Psoas muscle (tissue), 7 donors: ENCODE measurements at regions not wholly inside any gene's neighbourhood (a gene's known extent, or its start where the extent isn't known, plus 50 kb on each side); places are given as distances from the start of the nearest gene placed in this dataset.

ENCODE experiments used
- ATAC-seq, 4 donors: fragments of 200-7000 bp; cut with Tn5 transposase; one replicate each; pipeline ENCODE4 v1.9.1; 2020; ENCODE audit warnings: moderate library complexity in 3 of 4, mild to moderate bottlenecking in 2 of 4
- DNase-seq, 2 donors: peaks; one replicate each; pipeline ENCODE4 v3.0.0-alpha.2; 2020
- H3K27ac ChIP-seq: fragments of 200-600 bp; one replicate; pipeline ENCODE4 v1.8.0; 2022
- H3K27me3 ChIP-seq, 3 donors: fragments of 200-600 bp in 1 of 3; one replicate each; pipeline versions ENCODE4 v1.6.1 to v1.8.0; 2013 to 2022; ENCODE audit warnings: low read length in 2 of 3, mild to moderate bottlenecking in 2 of 3, moderate library complexity in 1 of 3; ENCODE audit not compliant: insufficient read depth in 3 of 3
- H3K36me3 ChIP-seq, 2 donors: fragments of 200-600 bp in 1 of 2; one replicate each; pipeline versions ENCODE4 v1.6.1 to v1.8.0; 2013 to 2022; ENCODE audit warnings: low read depth in 1 of 2, mild to moderate bottlenecking in 1 of 2, moderate library complexity in 1 of 2; ENCODE audit not compliant: insufficient read depth in 1 of 2
- H3K4me1 ChIP-seq: fragments of 200-600 bp; one replicate; pipeline ENCODE4 v1.8.0; 2022
- H3K4me3 ChIP-seq: fragments of 200-600 bp; one replicate; pipeline ENCODE4 v1.8.0; 2022; ENCODE audit warnings: mild to moderate bottlenecking
- H3K9me3 ChIP-seq: fragments of 200-600 bp; one replicate; pipeline ENCODE4 v1.8.0; 2022
- WGBS, 3 donors: extraction: QIAGEN DNeasy Blood & Tissue Kit; methylation state at CpG; one replicate each; pipeline versions ENCODE4 v1.1.6 to v1.1.7; 2013; 5-methylcytosine and 5-hydroxymethylcytosine counted together
- intact Hi-C, 2 donors: fragments of 100-400 bp; cut with DNase I; formaldehyde crosslinking; loops; one replicate each; pipeline versions ENCODE4 v1.11.0 to v1.14.2; 2022
- TF ChIP-seq, protein P1 (sequence below): fragments of 200-600 bp; IDR thresholded peaks from one replicate; pipeline ENCODE4 v1.8.0; 2022; ENCODE audit warnings: antibody characterized with exemption
- donor health status: healthy with polysubstance abuse.
- donor health status: DM: no; HTN: no; CAD: no; lungs with moderate emphysema.
- donor health status: Bipolar disorder and iron deficiency.
- donor health status: healthy.
- donor health status: DM: yes; HTN: yes; CAD: no.
- donor health status: DM: no; HTN: no; CAD: no.
- donor health status: DM: yes; HTN: yes; CAD: no.

DNA sequence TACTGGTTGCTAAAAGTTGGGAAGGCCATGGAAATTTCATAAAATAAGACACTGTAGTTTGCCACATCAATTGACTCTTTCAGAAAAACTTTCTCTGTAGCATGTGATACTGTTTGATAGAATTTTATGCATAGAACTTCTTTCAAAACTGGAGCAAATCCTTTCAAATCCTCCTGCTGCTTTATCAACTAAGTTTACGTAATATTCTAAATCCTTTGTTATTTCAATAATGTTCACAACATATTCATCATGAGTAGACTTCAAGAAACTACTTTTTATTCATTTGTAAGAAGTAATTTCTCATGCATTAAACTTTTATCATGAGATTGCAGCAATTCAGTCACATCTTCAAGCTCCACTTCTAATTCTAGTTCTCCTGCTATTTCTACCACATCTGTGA, 199.3 kb downstream of the PCDH18 start:
- no peaks in the 10 kb centered on the region for H3K27me3 ChIP-seq
- intact Hi-C loops, result no loop called here
- no peaks in the 10 kb centered on the region for H3K36me3 ChIP-seq
- WGBS, 3 donors, result 81 to 98% (median 95%) methylated on average over 1 of the region's 1 CpG
- H3K4me1 ChIP-seq, result no peaks in the 10 kb centered on the region
- no peak overlapping the region for H3K4me3 ChIP-seq
- no peak overlapping the region for H3K27ac ChIP-seq
- no peaks in the 10 kb centered on the region for H3K9me3 ChIP-seq
- no peak for ATAC-seq
- TF ChIP-seq, protein P1, sequence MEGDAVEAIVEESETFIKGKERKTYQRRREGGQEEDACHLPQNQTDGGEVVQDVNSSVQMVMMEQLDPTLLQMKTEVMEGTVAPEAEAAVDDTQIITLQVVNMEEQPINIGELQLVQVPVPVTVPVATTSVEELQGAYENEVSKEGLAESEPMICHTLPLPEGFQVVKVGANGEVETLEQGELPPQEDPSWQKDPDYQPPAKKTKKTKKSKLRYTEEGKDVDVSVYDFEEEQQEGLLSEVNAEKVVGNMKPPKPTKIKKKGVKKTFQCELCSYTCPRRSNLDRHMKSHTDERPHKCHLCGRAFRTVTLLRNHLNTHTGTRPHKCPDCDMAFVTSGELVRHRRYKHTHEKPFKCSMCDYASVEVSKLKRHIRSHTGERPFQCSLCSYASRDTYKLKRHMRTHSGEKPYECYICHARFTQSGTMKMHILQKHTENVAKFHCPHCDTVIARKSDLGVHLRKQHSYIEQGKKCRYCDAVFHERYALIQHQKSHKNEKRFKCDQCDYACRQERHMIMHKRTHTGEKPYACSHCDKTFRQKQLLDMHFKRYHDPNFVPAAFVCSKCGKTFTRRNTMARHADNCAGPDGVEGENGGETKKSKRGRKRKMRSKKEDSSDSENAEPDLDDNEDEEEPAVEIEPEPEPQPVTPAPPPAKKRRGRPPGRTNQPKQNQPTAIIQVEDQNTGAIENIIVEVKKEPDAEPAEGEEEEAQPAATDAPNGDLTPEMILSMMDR, result no peak
- DNase-seq, result no peak

DNA sequence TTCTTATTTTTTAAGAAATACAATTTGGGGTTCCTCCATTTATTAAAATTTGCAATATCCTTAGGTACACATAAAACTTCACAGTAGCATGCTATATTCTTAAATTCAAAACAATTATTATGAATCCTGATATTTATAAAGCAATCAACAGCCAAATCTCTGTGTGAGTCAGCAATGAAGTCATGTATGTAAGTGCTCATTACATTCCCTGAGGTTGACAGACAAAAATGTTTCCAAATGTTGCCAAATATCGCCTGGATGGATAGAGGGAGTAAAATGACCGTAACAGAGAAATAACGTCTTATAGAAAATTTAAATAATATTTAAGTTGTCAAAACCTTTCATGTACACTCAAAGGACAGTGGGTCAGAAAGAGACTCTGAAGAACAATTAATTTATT, 220.0 kb downstream of the PCDH18 start:
- H3K27me3 ChIP-seq, result no peaks in the 10 kb centered on the region
- no peak for DNase-seq
- H3K4me3 ChIP-seq, result no peak overlapping the region
- 60 to 71% (median 67%) methylated on average over 3 of the region's 3 CpGs for WGBS, 3 donors
- no peaks in the 10 kb centered on the region for H3K9me3 ChIP-seq
- intact Hi-C loops, result no loop called here
- no peaks in the 10 kb centered on the region for H3K36me3 ChIP-seq
- TF ChIP-seq, protein P1, result no peak
- H3K4me1 ChIP-seq, result no peaks in the 10 kb centered on the region
- H3K27ac ChIP-seq, result no peak overlapping the region
- ATAC-seq, result no peak

DNA sequence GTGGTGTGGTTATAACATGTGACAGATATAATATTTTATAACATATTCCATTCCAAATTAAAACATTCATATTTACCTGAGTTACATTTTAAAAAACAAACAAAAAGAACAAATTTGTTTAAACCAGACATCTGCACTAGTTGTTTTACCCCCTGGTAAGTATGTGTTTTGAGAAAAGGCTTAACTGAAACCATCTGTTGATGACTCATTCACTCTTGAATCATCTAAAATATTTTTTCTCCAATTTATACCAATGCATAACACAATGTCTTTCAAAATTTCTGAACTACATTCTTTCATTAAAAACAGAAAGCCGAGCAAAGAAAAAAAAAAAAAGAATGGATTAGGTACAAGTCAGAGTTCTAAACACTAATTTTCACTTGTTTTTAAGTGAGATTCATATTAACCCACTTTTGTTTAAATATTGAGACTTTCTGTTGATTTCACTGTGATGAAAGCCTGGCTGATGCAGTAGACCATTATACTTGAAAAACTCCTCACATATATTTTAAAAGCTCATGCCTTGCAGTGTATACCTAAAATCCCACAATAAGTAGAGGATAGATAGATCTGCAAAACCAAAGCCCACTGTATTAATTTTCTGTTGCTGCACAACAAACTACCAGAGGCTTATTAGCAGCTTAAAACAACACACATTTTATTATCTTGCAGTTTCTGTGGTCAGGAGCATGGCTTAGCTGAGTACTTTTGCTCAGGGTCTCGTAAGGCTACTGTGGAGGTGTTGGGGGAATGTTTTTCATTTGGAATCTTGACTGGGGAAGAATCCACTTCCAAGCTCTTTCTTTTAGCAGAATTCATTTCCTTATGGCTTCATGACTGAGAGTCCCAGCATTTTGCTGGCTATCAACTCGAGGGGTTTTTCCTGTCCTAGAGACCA, 221.5 kb downstream of the PCDH18 start:
- Histone ChIP-seq H3K4me1 (no peaks in the 10 kb centered on the region), H3K27ac (no peak overlapping the region), H3K4me3 (no peak overlapping the region), H3K9me3 (no peaks in the 10 kb centered on the region), H3K36me3 (no peaks in the 10 kb centered on the region), H3K27me3 (no peaks in the 10 kb centered on the region)
- TF ChIP-seq, protein P1, result no peak
- WGBS, 3 donors, result 46 to 70% (median 48%) methylated on average over 3 of the region's 3 CpGs
- ATAC-seq, result peak in 1 of 4 donors; percentile 45
- no peak for DNase-seq
- intact Hi-C loops, result no loop called here

DNA sequence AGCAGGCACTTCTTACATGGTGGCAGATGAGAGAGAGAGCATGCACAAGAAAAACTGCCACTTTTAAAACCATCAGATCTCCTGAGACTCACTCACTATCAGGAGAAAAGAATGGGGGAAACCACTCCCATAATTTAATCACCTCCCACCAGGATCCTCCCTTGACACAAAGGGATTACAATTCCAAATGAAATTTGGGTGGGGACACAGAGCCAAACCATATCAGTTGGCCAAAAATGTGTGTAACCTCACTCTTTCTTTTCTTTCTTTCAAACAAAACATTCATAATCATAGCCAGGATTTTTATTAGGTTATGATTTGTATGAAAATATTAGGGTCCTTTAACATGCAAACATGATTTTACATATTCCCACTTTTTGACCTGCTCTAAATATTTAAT, 222.1 kb downstream of the PCDH18 start:
- H3K27me3 ChIP-seq, result no peaks in the 10 kb centered on the region
- TF ChIP-seq, protein P1, result no peak
- H3K4me3 ChIP-seq, result no peak overlapping the region
- intact Hi-C loops, result no loop called here
- ATAC-seq, result no peak
- H3K4me1 ChIP-seq, result no peaks in the 10 kb centered on the region
- no peak overlapping the region for H3K27ac ChIP-seq
- DNase-seq, result no peak
- no peaks in the 10 kb centered on the region for H3K9me3 ChIP-seq
- H3K36me3 ChIP-seq, result no peaks in the 10 kb centered on the region

DNA sequence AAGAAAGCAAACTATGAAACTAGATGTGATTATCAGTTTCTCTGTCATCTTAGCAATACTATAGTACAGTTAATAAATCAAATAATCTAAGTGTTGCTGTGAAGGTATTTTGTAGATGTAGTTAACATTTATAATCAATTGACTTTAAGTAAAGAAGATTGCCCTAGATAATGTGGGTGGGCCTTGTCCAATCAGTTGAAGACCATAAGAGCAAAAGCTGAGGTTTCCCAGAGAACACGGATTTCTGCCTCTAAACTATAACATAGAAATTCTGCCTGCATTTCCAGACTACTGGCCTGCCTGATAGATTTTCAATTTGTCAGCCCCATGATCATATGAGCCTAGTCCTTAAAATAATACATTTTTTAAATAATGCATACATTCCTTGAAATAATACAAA, 222.9 kb downstream of the PCDH18 start:
- TF ChIP-seq, protein P1, result no peak
- H3K4me3 ChIP-seq, result no peak overlapping the region
- no peaks in the 10 kb centered on the region for H3K36me3 ChIP-seq
- ATAC-seq (no peak), DNase-seq (no peak)
- H3K4me1 ChIP-seq, result no peaks in the 10 kb centered on the region
- H3K27ac ChIP-seq, result no peak overlapping the region
- WGBS, 3 donors, result 90 to 96% (median 92%) methylated on average over 1 of the region's 1 CpG
- intact Hi-C loops, result no loop called here
- H3K27me3 ChIP-seq, result no peaks in the 10 kb centered on the region
- no peaks in the 10 kb centered on the region for H3K9me3 ChIP-seq
